ENCODE measurements at regions not wholly inside any gene's neighbourhood (a gene's known extent, or its start where the extent isn't known, plus 50 kb on each side); places are given as distances from the start of the nearest gene placed in this dataset.
"Not testable (repeated sequence)": the region's sequence is repeated elsewhere in the genome, so short reads cannot be mapped to it uniquely, and the experiment has no call there.

DNA sequence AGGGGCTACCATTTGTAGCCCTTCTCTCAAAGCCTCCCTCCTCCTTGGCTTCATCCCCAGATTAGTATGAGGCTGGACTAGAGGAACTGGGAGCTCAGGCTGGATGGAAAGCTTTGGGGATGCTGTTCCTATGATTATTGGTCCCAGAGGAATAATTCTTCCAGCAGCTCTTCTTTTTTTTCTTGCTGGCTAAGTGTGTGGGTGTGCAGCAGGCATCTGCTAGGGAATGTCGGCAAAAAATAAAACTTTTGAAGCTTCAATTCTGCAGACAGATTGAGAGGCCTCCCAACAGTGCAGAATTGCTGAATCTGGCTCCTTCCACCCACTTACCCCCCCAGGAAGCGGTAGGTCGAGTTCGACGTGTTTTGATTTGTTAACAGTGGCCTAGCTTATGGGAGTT is 138.5 kb upstream of the ANKRD28 start:
- no peaks in the 10 kb centered on the region for H3K36me3 Mint-ChIP-seq (ENCODE audit: low read depth)
- H3K27ac Mint-ChIP-seq, result no peak overlapping the region
- TF ChIP-seq, protein P1, sequence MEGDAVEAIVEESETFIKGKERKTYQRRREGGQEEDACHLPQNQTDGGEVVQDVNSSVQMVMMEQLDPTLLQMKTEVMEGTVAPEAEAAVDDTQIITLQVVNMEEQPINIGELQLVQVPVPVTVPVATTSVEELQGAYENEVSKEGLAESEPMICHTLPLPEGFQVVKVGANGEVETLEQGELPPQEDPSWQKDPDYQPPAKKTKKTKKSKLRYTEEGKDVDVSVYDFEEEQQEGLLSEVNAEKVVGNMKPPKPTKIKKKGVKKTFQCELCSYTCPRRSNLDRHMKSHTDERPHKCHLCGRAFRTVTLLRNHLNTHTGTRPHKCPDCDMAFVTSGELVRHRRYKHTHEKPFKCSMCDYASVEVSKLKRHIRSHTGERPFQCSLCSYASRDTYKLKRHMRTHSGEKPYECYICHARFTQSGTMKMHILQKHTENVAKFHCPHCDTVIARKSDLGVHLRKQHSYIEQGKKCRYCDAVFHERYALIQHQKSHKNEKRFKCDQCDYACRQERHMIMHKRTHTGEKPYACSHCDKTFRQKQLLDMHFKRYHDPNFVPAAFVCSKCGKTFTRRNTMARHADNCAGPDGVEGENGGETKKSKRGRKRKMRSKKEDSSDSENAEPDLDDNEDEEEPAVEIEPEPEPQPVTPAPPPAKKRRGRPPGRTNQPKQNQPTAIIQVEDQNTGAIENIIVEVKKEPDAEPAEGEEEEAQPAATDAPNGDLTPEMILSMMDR (IDR thresholded peaks at IDR 0.05), result no peak
- H3K4me1 Mint-ChIP-seq, result no peaks in the 10 kb centered on the region
- ATAC-seq (ENCODE audit: low read depth) (no peak), DNase-seq (no peak)
- no peaks in the 10 kb centered on the region for H3K27me3 Mint-ChIP-seq
- H3K4me3 Mint-ChIP-seq, result no peak overlapping the region
- ChIA-PET POLR2A (no interaction called here), CTCF (no interaction called here)
- H3K9me3 Mint-ChIP-seq, result peaks cover 6% of the 10 kb centered on the region
- intact Hi-C loops (cut with micrococcal nuclease), result no loop called here

DNA sequence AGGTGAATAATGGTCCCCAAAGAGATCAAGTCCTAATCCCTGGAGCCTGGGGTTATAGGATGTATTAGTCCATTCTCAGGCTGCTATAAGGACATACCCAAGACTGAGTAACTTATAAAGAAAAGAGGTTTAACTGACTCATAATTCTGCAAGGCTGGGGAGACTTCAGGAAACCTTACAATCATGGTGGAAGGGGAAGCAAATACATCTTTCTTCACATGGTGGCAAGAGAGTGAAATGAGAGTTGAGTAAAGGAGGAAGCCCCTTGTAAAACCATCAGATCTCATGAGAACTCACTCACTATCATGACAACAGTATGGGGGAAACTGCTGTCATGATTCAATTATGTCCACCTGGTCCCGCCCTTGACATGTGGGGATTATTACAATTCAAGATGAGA is 142.9 kb upstream of the ANKRD28 start:
- intact Hi-C loops (cut with micrococcal nuclease), result no loop called here
- TF ChIP-seq, protein P1 (IDR thresholded peaks at IDR 0.05), result no peak
- no peak for ATAC-seq (ENCODE audit: low read depth)
- Mint-ChIP-seq H3K9me3 (peaks cover 6% of the 10 kb centered on the region), H3K27me3 (no peaks in the 10 kb centered on the region), H3K4me3 (no peak overlapping the region), H3K4me1 (no peaks in the 10 kb centered on the region), H3K27ac (no peak overlapping the region), H3K36me3 (ENCODE audit: low read depth) (no peaks in the 10 kb centered on the region)
- ChIA-PET POLR2A (no interaction called here), CTCF (no interaction called here)
- DNase-seq, result no peak

DNA sequence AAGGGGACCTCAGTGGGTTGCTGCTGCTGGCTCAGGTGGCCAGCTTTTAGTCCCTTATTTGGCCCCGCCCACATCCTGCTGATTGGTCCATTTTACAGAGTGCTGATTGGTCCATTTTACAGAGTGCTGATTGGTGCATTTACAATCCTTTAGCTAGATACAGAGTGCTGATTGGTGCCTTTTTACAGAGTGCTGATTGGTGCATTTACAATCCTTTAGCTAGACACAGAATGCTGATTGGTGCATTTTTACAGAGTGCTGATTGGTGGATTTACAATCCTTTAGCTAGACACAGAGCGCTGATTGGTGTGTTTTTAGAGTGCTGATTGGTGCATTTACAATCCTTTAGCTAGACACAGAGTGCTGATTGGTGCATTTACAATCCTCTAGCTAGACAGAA is 143.7 kb upstream of the ANKRD28 start:
- intact Hi-C loops (cut with micrococcal nuclease); CTCF ChIA-PET; DNase-seq; POLR2A ChIA-PET; H3K9me3 Mint-ChIP-seq; ATAC-seq (ENCODE audit: low read depth); H3K27ac Mint-ChIP-seq; H3K27me3 Mint-ChIP-seq; H3K36me3 Mint-ChIP-seq (ENCODE audit: low read depth); H3K4me3 Mint-ChIP-seq; H3K4me1 Mint-ChIP-seq: not testable (repeated sequence)

DNA sequence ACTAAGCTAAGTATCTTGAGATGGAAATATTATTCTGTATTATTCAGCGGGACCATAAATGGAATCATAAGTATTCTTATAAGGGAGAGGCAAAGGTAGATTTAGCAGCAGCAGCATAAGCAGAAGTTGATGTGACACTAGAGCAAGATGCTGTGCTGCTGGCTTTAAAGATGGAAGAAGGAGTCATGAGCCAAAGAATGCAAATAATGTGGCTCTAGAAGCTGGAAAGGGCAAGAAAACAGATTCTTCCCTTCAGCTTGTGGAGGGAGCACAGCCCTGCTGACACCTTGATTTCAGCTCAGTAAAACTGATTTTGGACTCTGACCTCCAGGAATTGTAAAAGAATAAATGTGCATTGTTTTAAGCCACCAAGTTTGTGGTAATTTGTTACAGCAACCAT is 144.2 kb upstream of the ANKRD28 start:
- intact Hi-C loops (cut with micrococcal nuclease), result no loop called here
- ATAC-seq (ENCODE audit: low read depth) (no peak), DNase-seq (no peak)
- TF ChIP-seq, protein P1 (IDR thresholded peaks at IDR 0.05), result no peak
- Mint-ChIP-seq H3K36me3 (ENCODE audit: low read depth) (no peaks in the 10 kb centered on the region), H3K27me3 (no peaks in the 10 kb centered on the region), H3K9me3 (peaks cover 6% of the 10 kb centered on the region), H3K27ac (no peak overlapping the region), H3K4me1 (no peaks in the 10 kb centered on the region), H3K4me3 (no peak overlapping the region)
- POLR2A ChIA-PET, result no interaction called here
- CTCF ChIA-PET, result no interaction called here

DNA sequence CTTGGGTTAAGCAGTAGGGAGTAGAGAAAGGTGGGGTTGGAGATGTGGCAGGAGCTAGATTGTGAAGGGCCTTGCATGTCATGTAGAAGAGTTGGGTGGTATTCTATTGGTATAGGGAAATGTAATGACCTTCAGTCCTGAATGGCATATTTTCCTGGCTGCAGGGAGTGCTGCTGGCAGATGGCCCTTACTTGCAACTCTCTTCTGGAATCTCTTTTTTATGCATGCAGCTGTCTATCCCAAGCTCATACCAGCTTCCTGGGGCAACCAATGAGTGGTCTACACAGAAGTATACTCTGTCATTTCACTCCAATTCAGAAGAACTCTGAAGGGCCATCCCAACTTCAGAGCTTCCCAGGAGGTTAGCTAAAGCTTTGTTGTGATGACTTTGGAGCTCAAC is 144.7 kb upstream of the ANKRD28 start:
- CTCF ChIA-PET, result no interaction called here
- no peaks in the 10 kb centered on the region for H3K36me3 Mint-ChIP-seq (ENCODE audit: low read depth)
- intact Hi-C loops (cut with micrococcal nuclease), result no loop called here
- H3K4me1 Mint-ChIP-seq, result no peaks in the 10 kb centered on the region
- ATAC-seq (ENCODE audit: low read depth) (no peak), DNase-seq (no peak)
- H3K4me3 Mint-ChIP-seq, result no peak overlapping the region
- peaks cover 6% of the 10 kb centered on the region for H3K9me3 Mint-ChIP-seq
- no peaks in the 10 kb centered on the region for H3K27me3 Mint-ChIP-seq
- H3K27ac Mint-ChIP-seq, result no peak overlapping the region
- POLR2A ChIA-PET, result no interaction called here
- TF ChIP-seq, protein P1 (IDR thresholded peaks at IDR 0.05), result no peak

DNA sequence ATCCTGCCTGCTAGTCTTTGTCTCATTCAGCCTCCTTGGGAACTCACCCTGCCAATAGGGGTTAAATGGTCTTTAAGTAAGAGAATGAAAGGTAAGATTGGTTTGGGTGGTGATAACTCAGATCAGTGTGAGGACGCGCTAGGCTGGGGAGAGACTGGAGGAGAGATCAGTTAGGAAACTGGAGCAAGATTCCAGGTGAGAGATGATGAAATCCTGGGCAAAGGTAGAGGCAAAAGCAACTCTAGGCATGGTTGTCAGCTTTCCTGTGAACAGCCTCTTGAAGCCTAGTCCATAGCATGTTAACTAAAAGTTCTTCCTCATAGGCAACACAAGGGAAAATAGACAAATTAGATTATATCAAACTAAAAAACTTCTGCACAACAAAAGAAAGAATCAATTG is 145.2 kb upstream of the ANKRD28 start:
- Mint-ChIP-seq H3K4me1 (no peaks in the 10 kb centered on the region), H3K36me3 (ENCODE audit: low read depth) (no peaks in the 10 kb centered on the region), H3K27ac (no peak overlapping the region), H3K9me3 (peaks cover 6% of the 10 kb centered on the region), H3K4me3 (no peak overlapping the region), H3K27me3 (no peaks in the 10 kb centered on the region)
- TF ChIP-seq, protein P1 (IDR thresholded peaks at IDR 0.05), result no peak
- ChIA-PET CTCF (no interaction called here), POLR2A (no interaction called here)
- intact Hi-C loops (cut with micrococcal nuclease), result no loop called here
- ATAC-seq (ENCODE audit: low read depth), result no peak
- DNase-seq, result no peak

Measured in activated B cell treated with CpG ODN at 0.5 μM for 24 hours (primary cell).